ENCODE measurements at regions not wholly inside any gene's neighbourhood (a gene's known extent, or its start where the extent isn't known, plus 50 kb on each side); places are given as distances from the start of the nearest gene placed in this dataset.

DNA sequence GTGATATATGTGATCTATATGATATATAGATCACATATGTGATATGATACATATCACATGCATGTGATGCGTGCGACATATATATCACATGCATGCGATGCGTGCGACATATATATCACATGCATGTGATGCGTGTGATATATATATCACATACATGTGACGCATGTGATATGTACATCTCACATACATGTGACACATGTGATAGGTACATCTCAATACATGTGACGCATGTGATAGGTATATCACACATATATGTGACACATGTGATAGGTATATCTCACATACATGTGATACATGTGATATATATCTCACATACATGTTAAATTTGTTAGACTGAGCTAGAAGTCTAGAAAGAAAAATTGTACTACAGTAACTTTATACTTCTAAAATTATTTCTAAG, 1095.9 kb downstream of the EFNA5 start:
- CTCF ChIA-PET = no interaction called here
- no peaks in the 10 kb centered on the region for H3K27me3 ChIP-seq (replicated peaks; ENCODE audit: insufficient read depth, low read depth, low read length, poor library complexity)
- TF ChIP-seq CTCF (conservative IDR thresholded peaks at IDR 0.05; ENCODE audit: low read depth, low read length) (no peak), EZH2 (IDR thresholded peaks at IDR 0.05; ENCODE audit: borderline replicate concordance, low read depth, low read length, poor library complexity, severe bottlenecking) (no peak)

DNA sequence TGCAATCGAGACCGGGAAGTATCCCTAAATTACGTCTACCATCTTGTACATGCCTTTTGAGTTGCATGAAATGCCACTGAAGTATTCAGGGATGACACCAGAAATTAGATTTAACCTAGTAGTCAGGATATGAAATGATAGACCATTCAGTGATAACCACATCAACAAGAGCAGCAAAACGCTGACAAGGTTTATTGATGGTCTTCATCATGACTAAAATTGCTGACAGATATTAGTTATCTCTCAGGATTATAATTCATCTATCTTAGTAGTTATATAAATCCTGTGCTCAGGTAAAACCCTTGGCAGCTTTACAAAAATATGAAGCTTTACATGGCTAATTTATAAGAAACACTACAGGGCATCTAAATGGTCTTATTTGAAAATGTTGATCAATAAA, 1104.7 kb downstream of the EFNA5 start:
- DNase-seq (ENCODE audit: low spot score) = no peak
- H3K9me3 ChIP-seq (ENCODE audit: low read depth, low read length, poor library complexity, severe bottlenecking) = peaks cover under 1% of the 10 kb centered on the region
- CTCF ChIA-PET = no interaction called here
- POLR2A ChIA-PET (ENCODE audit: low non-redundant PET) = no interaction called here
- H3K4me3 ChIP-seq (ENCODE audit: low read depth, low read length, poor library complexity, severe bottlenecking) = no peak overlapping the region
- TF ChIP-seq CTCF (conservative IDR thresholded peaks at IDR 0.05; ENCODE audit: low read depth, low read length) = no peak
- TF ChIP-seq EZH2 (IDR thresholded peaks at IDR 0.05; ENCODE audit: borderline replicate concordance, low read depth, low read length, poor library complexity, severe bottlenecking) = no peak
- no TSS peak for BruUV-seq (replicated peaks)
- no peaks in the 10 kb centered on the region for H3K4me1 ChIP-seq (ENCODE audit: insufficient read depth, low read length, poor library complexity, severe bottlenecking)
- no peaks in the 10 kb centered on the region for H3K27me3 ChIP-seq (replicated peaks; ENCODE audit: insufficient read depth, low read depth, low read length, poor library complexity)
- H3K36me3 ChIP-seq (ENCODE audit: insufficient read depth, low read length, poor library complexity, severe bottlenecking) = no peaks in the 10 kb centered on the region
- intact Hi-C loops (cut with micrococcal nuclease; ENCODE audit: unreplicated experiment) = no loop called here
- no peak overlapping the region for H3K27ac ChIP-seq (ENCODE audit: low read depth, low read length, poor library complexity, severe bottlenecking)

More for the DNA sequence above, 1095.9 kb downstream of the EFNA5 start:
- no peak overlapping the region for H3K4me3 ChIP-seq (ENCODE audit: low read depth, low read length, poor library complexity, severe bottlenecking)
- H3K9me3 ChIP-seq (ENCODE audit: low read depth, low read length, poor library complexity, severe bottlenecking) = peaks cover 3% of the 10 kb centered on the region
- no peaks in the 10 kb centered on the region for H3K36me3 ChIP-seq (ENCODE audit: insufficient read depth, low read length, poor library complexity, severe bottlenecking)
- H3K4me1 ChIP-seq (ENCODE audit: insufficient read depth, low read length, poor library complexity, severe bottlenecking) = no peaks in the 10 kb centered on the region
- no peak overlapping the region for H3K27ac ChIP-seq (ENCODE audit: low read depth, low read length, poor library complexity, severe bottlenecking)
- DNase-seq (ENCODE audit: low spot score) = no peak
- intact Hi-C loops (cut with micrococcal nuclease; ENCODE audit: unreplicated experiment) = no loop called here
- POLR2A ChIA-PET (ENCODE audit: low non-redundant PET) = no interaction called here
- no TSS peak for BruUV-seq (replicated peaks)

DNA sequence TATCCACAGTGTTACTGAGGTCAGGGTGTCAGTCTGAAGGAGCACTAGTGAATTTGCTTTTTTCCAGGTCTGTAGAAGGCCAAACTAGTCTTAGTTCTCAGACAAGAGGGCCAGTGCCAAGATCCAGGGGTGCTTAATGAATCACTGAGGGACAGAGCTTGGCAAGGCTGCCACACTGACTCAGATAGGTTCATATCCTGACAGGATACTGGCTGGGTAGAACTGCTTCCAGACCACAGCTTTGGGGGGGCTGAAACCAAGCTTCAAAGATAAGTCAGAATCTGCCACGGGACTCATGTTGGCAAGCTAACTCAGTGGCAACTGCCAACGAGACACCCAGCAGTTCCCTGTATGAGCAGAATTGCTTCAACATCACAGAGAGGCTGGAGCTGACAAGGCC, 1125.4 kb downstream of the EFNA5 start:
- Histone ChIP-seq H3K36me3 (ENCODE audit: insufficient read depth, low read length, poor library complexity, severe bottlenecking) (no peaks in the 10 kb centered on the region), H3K4me3 (ENCODE audit: low read depth, low read length, poor library complexity, severe bottlenecking) (no peak overlapping the region), H3K27ac (ENCODE audit: low read depth, low read length, poor library complexity, severe bottlenecking) (no peak overlapping the region), H3K27me3 (replicated peaks; ENCODE audit: insufficient read depth, low read depth, low read length, poor library complexity) (no peaks in the 10 kb centered on the region), H3K9me3 (ENCODE audit: low read depth, low read length, poor library complexity, severe bottlenecking) (peaks cover 37% of the 10 kb centered on the region), H3K4me1 (ENCODE audit: insufficient read depth, low read length, poor library complexity, severe bottlenecking) (no peaks in the 10 kb centered on the region)
- BruUV-seq (replicated peaks) = no TSS peak
- no peak for DNase-seq (ENCODE audit: low spot score)
- ChIA-PET POLR2A (ENCODE audit: low non-redundant PET) (no interaction called here), CTCF (no interaction called here)
- intact Hi-C loops (cut with micrococcal nuclease; ENCODE audit: unreplicated experiment) = no loop called here
- TF ChIP-seq EZH2 (IDR thresholded peaks at IDR 0.05; ENCODE audit: borderline replicate concordance, low read depth, low read length, poor library complexity, severe bottlenecking) = no peak
- TF ChIP-seq CTCF (conservative IDR thresholded peaks at IDR 0.05; ENCODE audit: low read depth, low read length) = no peak

Measured in A673 (cell line).